H9 (cell line): ENCODE measurements at regions not wholly inside any gene's neighbourhood (a gene's known extent, or its start where the extent isn't known, plus 50 kb on each side); places are given as distances from the start of the nearest gene placed in this dataset.

Experiments used
- DNase-seq: peaks from one replicate; pipeline ENCODE4 v3.0.0-alpha.2; 2017
- H2AFZ ChIP-seq: one replicate; pipeline ENCODE4 v1.6.1; 2013; ENCODE audit warnings: mild to moderate bottlenecking, low read length, control low read depth, moderate library complexity
- H2AK5ac ChIP-seq: 2 replicates; pipeline ENCODE4 v1.6.1; 2013; ENCODE audit warnings: low read length, control low read depth, mixed read lengths; ENCODE audit not compliant: insufficient read length
- H2BK120ac ChIP-seq: one replicate; pipeline ENCODE4 v1.6.1; 2013; ENCODE audit warnings: low read depth, mild to moderate bottlenecking, low read length, control low read depth, inconsistent platforms; ENCODE audit not compliant: poor library complexity, severe bottlenecking
- H2BK12ac ChIP-seq: 2 replicates; pipeline ENCODE4 v1.6.1; 2013; ENCODE audit warnings: low read length, control low read depth, mixed read lengths, low read depth; ENCODE audit not compliant: insufficient read length
- H2BK15ac ChIP-seq: 2 replicates; pipeline ENCODE4 v1.6.1; 2013; ENCODE audit warnings: low read depth, low read length, control low read depth
- H2BK20ac ChIP-seq: one replicate; pipeline ENCODE4 v1.6.1; 2013; ENCODE audit warnings: low read depth, mild to moderate bottlenecking, low read length, control low read depth, inconsistent platforms; ENCODE audit not compliant: poor library complexity, severe bottlenecking
- H2BK5ac ChIP-seq: 2 replicates; pipeline ENCODE4 v1.6.1; 2013; ENCODE audit warnings: low read length, control low read depth, mixed read lengths; ENCODE audit not compliant: insufficient read length
- H3K14ac ChIP-seq: 2 replicates; pipeline ENCODE4 v1.6.1; 2013; ENCODE audit warnings: low read length, control low read depth; ENCODE audit not compliant: insufficient read depth
- H3K18ac ChIP-seq: 2 replicates; pipeline ENCODE4 v1.6.1; 2013; ENCODE audit warnings: low read depth, mild to moderate bottlenecking, mixed read lengths, low read length, control low read depth; ENCODE audit not compliant: insufficient read length
- H3K23ac ChIP-seq: 2 replicates; pipeline ENCODE4 v1.6.1; 2013; ENCODE audit warnings: low read length, control low read depth, mixed read lengths, low read depth; ENCODE audit not compliant: insufficient read length
- H3K23me2 ChIP-seq: 2 replicates; pipeline ENCODE4 v1.6.1; 2013; ENCODE audit warnings: low read depth, mild to moderate bottlenecking, mixed read lengths, low read length, control low read depth; ENCODE audit not compliant: insufficient read length, poor library complexity, severe bottlenecking
- H3K27ac ChIP-seq: 2 replicates; pipeline ENCODE4 v1.5.1; 2013; ENCODE audit warnings: low read length, control low read depth, mixed read lengths, low read depth; ENCODE audit not compliant: insufficient read length
- H3K27me3 ChIP-seq: 2 replicates; pipeline ENCODE4 v1.6.1; 2013; ENCODE audit warnings: low read length, control low read depth, inconsistent platforms; ENCODE audit not compliant: insufficient read depth
- H3K4ac ChIP-seq: 2 replicates; pipeline ENCODE4 v1.6.1; 2013; ENCODE audit warnings: low read depth, mild to moderate bottlenecking, control low read depth, inconsistent platforms, low read length, moderate library complexity
- H3K4me1 ChIP-seq: 2 replicates; pipeline ENCODE4 v1.6.1; 2013; ENCODE audit warnings: low read length, control low read depth, inconsistent platforms; ENCODE audit not compliant: insufficient read depth
- H3K4me2 ChIP-seq: 2 replicates; pipeline ENCODE4 v1.6.1; 2013; ENCODE audit warnings: low read length, control low read depth, mixed read lengths; ENCODE audit not compliant: insufficient read length, insufficient read depth
- H3K56ac ChIP-seq: 2 replicates; pipeline ENCODE4 v1.6.1; 2013; ENCODE audit warnings: low read depth, mild to moderate bottlenecking, mixed read lengths, low read length, control low read depth; ENCODE audit not compliant: insufficient read length
- H3K79me1 ChIP-seq: 2 replicates; pipeline ENCODE4 v1.6.1; 2013; ENCODE audit warnings: low read depth, mild to moderate bottlenecking, moderate library complexity, low read length, control low read depth, inconsistent platforms; ENCODE audit not compliant: insufficient read depth, poor library complexity, severe bottlenecking
- H3K79me2 ChIP-seq: 2 replicates; pipeline ENCODE4 v1.6.1; 2013; ENCODE audit warnings: low read length, control low read depth, inconsistent platforms; ENCODE audit not compliant: insufficient read depth
- H3K9ac ChIP-seq: 2 replicates; pipeline ENCODE4 v1.6.1; 2013; ENCODE audit warnings: low read length, control low read depth, mixed read lengths; ENCODE audit not compliant: insufficient read length; ENCODE audit errors: extremely low read depth
- H3K9me3 ChIP-seq: one replicate; pipeline ENCODE4 v1.6.1; 2013; ENCODE audit warnings: low read depth, low read length, inconsistent platforms; ENCODE audit not compliant: control insufficient read depth
- H3T11ph ChIP-seq: one replicate; pipeline ENCODE4 v1.6.1; 2013; ENCODE audit warnings: mild to moderate bottlenecking, low read length, control low read depth, inconsistent platforms
- H4K20me1 ChIP-seq: one replicate; pipeline ENCODE4 v1.6.1; 2013; ENCODE audit not compliant: control insufficient read depth, insufficient read length, insufficient read depth
- H4K5ac ChIP-seq: 2 replicates; pipeline ENCODE4 v1.6.1; 2013; ENCODE audit warnings: low read depth, mild to moderate bottlenecking, mixed read lengths, low read length, control low read depth; ENCODE audit not compliant: insufficient read length
- H4K8ac ChIP-seq: replicated peaks from 2 replicates; pipeline ENCODE4 v1.6.1; 2013; ENCODE audit warnings: low read length, control low read depth, mixed read lengths, low read depth; ENCODE audit not compliant: insufficient read length
- H4K91ac ChIP-seq: 2 replicates; pipeline ENCODE4 v1.6.1; 2013; ENCODE audit warnings: low read depth, mild to moderate bottlenecking, moderate library complexity, mixed read lengths, low read length, control low read depth; ENCODE audit not compliant: insufficient read length
- H3K27ac Mint-ChIP-seq, 3 experiments: 2 replicates in 2 of 3; 3 replicates in 1 of 3; pipeline ENCODE4 v1.8.0; 2020 to 2021; ENCODE audit warnings: mixed read lengths in 3 of 3, mild to moderate bottlenecking in 1 of 3, moderate library complexity in 1 of 3
- H3K27me3 Mint-ChIP-seq: 2 replicates; pipeline ENCODE4 v1.8.0; 2021; ENCODE audit warnings: low read depth, mild to moderate bottlenecking, moderate library complexity, mixed read lengths
- H3K36me3 Mint-ChIP-seq, 3 experiments: 2 replicates in 2 of 3; 3 replicates in 1 of 3; pipeline ENCODE4 v1.8.0; 2020 to 2021; ENCODE audit warnings: low read depth in 3 of 3, mixed read lengths in 3 of 3; ENCODE audit not compliant: insufficient read depth in 1 of 3
- H3K4me1 Mint-ChIP-seq, 2 experiments: 2 replicates each; pipeline ENCODE4 v1.8.0; 2020; ENCODE audit warnings: mixed read lengths in 2 of 2
- H3K4me3 Mint-ChIP-seq, 2 experiments: 2 replicates in 1 of 2; 3 replicates in 1 of 2; pipeline ENCODE4 v1.8.0; 2020 to 2021; ENCODE audit warnings: mild to moderate bottlenecking in 2 of 2, mixed read lengths in 2 of 2, moderate library complexity in 1 of 2
- H3K9me3 Mint-ChIP-seq, 2 experiments: 2 replicates in 1 of 2; 3 replicates in 1 of 2; pipeline ENCODE4 v1.8.0; 2020; ENCODE audit warnings: mild to moderate bottlenecking in 2 of 2, mixed read lengths in 2 of 2, moderate library complexity in 1 of 2
- WGBS: extraction: QIAGEN DNeasy Blood & Tissue Kit; methylation state at CpG from one replicate; pipeline ENCODE4 v1.1.7; 2013; ENCODE audit warnings: missing lambda C conversion rate, low lambda C conversion rate, mixed read lengths; ENCODE audit not compliant: insufficient read length; ENCODE audit errors: extremely low coverage; 5-methylcytosine and 5-hydroxymethylcytosine counted together
- TF ChIP-seq, protein P1 (sequence below): fragments of 200-600 bp; sonication (generic); conservative IDR thresholded peaks from 3 replicates; pipeline ENCODE4 v1.8.0; 2021; ENCODE audit warnings: antibody characterized with exemption, mild to moderate bottlenecking

- no peak overlapping the region for H3T11ph ChIP-seq
- no peak overlapping the region for H3K56ac ChIP-seq
- no peak for DNase-seq
- H3K4me3 Mint-ChIP-seq: no peak overlapping the region
- H3K18ac ChIP-seq: no peak overlapping the region
- H4K8ac ChIP-seq: no peak overlapping the region
- H3K27ac ChIP-seq: no peak overlapping the region
- H2BK20ac ChIP-seq: no peak overlapping the region
- H2BK15ac ChIP-seq: no peak overlapping the region
- no peaks in the 10 kb centered on the region for H4K20me1 ChIP-seq
- H4K5ac ChIP-seq: no peak overlapping the region
- H3K4me2 ChIP-seq: no peak overlapping the region
- WGBS: no CpG with 5 or more reads among the region's 1 CpG
- no peak overlapping the region for H2BK5ac ChIP-seq
- H3K79me1 ChIP-seq: no peaks in the 10 kb centered on the region
- TF ChIP-seq, protein P1, sequence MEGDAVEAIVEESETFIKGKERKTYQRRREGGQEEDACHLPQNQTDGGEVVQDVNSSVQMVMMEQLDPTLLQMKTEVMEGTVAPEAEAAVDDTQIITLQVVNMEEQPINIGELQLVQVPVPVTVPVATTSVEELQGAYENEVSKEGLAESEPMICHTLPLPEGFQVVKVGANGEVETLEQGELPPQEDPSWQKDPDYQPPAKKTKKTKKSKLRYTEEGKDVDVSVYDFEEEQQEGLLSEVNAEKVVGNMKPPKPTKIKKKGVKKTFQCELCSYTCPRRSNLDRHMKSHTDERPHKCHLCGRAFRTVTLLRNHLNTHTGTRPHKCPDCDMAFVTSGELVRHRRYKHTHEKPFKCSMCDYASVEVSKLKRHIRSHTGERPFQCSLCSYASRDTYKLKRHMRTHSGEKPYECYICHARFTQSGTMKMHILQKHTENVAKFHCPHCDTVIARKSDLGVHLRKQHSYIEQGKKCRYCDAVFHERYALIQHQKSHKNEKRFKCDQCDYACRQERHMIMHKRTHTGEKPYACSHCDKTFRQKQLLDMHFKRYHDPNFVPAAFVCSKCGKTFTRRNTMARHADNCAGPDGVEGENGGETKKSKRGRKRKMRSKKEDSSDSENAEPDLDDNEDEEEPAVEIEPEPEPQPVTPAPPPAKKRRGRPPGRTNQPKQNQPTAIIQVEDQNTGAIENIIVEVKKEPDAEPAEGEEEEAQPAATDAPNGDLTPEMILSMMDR: no peak
- H3K23me2 ChIP-seq: no peaks in the 10 kb centered on the region
- no peak overlapping the region for H2AK5ac ChIP-seq
- no peak overlapping the region for H3K9ac ChIP-seq
- no peaks in the 10 kb centered on the region for H3K27me3 Mint-ChIP-seq
- no peaks in the 10 kb centered on the region for H3K27me3 ChIP-seq
- H3K14ac ChIP-seq: no peak overlapping the region
- no peak overlapping the region for H2AFZ ChIP-seq
- peaks cover 12 to 13% of the 10 kb centered on the region in 2 experiments for H3K4me1 Mint-ChIP-seq
- H2BK120ac ChIP-seq: no peak overlapping the region
- no peaks in the 10 kb centered on the region for H3K9me3 ChIP-seq
- H3K9me3 Mint-ChIP-seq: peaks cover under 1 to 4% of the 10 kb centered on the region in 2 experiments; a peak in 2 of 5 replicates
- H3K79me2 ChIP-seq: no peaks in the 10 kb centered on the region; the same call in 1 of the 2 replicates
- H3K27ac Mint-ChIP-seq: no peak overlapping the region
- peaks cover 28 to 50% (median 40%) of the 10 kb centered on the region in 3 experiments for H3K36me3 Mint-ChIP-seq
- no peak overlapping the region for H3K4ac ChIP-seq
- no peak overlapping the region for H3K23ac ChIP-seq
- no peak overlapping the region for H4K91ac ChIP-seq
- no peak overlapping the region for H2BK12ac ChIP-seq
- peaks cover 3% of the 10 kb centered on the region; the same call in 1 of the 2 replicates for H3K4me1 ChIP-seq
These were observed 50.7 kb downstream of the ZZZ3 start for GRCh38 chr1:77631751-77632150.
